Nucleus accumbens (tissue), 56 donors: ENCODE measurements at regions not wholly inside any gene's neighbourhood (a gene's known extent, or its start where the extent isn't known, plus 50 kb on each side); places are given as distances from the start of the nearest gene placed in this dataset.
"Not testable (repeated sequence)": the region's sequence is repeated elsewhere in the genome, so short reads cannot be mapped to it uniquely, and the experiment has no call there.

Experiments used
- DNase-seq, 56 donors: peaks; one replicate each; lab custom pipeline; 2025; lab: John Stamatoyannopoulos, UW

- not testable (repeated sequence) for DNase-seq
Measured at GRCh38 chr2:87452193-87452592, 295.7 kb upstream of the PLGLB2 start.

GRCh38 chr2:87452861-87453260 is 295.0 kb upstream of the PLGLB2 start:
- DNase-seq, result not testable (repeated sequence)

DNA sequence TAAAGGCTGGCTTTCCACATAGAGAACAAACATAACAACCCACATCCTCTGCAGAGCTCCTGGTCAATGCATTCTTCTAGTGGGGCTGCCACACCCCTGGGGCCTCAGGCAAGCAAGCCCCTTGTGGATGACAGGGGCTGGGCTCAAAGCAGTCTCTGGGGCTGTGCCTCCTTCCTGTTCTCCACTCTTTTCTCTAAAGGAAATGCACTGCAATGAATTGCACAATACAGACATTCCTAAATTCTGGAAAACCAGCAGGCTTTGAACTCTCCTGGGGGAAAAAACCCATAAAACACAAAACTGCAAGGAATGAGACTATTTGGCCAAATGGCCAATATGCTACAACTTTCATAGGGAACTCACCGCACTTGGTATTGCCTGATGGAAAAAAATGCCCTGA is 293.9 kb upstream of the PLGLB2 start:
- not testable (repeated sequence) for DNase-seq

DNA sequence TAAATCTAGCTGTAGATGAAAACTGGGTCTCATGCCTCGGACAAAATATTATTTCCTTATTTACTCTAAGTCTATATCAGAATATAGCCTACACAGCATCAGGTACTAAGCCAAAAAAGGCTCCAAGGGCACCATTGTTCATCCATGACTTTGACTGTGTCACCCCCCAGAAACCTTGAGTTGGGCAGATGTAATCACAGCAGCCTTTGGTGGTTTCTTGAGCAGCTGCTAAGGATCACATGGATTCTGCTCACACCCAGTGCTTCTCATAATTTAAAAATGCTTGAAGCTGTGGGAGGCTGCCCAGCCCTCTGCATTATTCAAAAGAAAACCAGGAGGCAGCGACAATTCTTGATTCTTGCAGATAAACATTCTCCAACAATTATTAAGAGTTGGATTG is 293.5 kb upstream of the PLGLB2 start:
- not testable (repeated sequence) for DNase-seq

- DNase-seq, result not testable (repeated sequence)
Measured at GRCh38 chr2:87455209-87455853, 292.6 kb upstream of the PLGLB2 start.

DNA sequence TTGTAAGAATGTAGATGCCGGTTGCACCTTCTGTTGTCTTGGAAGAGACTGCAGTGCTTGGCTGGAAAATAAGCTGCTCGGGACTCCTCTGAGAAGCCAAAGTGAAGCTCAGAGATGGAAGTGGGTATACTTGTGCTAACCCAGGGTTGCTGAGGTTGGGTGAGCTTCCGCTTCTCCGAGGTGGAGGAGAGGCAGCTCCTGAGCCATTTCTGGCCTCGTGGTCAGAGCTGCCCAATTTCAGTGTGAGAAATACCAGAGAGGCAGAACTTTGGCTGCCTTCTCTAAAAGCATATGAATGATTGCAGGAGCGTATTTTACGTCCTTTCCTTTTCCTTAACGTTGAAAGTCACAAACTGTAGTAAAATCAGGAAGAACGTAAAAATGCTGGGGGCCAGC is 292.0 kb upstream of the PLGLB2 start:
- DNase-seq, result not testable (repeated sequence)

DNA sequence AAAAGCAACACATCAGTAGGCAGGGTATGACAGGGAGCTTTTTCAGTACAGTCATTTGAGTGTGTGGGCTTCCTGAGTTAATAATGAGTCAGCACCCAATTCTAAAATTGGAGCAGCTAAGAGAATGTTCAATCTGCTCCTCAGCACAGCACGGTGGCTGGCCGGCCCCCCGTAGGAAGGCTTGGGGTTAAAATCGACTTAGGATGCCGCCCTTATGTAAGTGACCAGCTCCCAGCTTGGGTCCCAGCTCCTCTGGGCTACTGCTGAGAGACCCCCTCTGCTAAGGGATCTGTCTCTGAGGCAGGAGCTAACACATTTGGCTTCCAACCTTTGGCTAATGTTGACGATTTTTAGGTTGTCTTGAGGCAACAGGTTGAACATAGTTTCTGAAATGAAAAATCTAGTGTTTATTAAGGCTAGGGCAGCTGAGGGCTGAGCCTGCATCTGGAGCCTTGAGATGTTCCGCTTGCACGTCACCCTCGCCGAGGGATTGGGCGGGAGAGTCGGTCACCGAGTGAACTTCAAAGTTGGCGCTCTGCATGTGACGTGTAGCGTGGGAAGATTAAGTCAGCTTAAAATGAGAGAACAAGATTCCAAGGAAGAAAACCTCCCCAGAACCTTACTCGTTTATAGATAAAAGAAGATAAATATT is 291.3 kb upstream of the PLGLB2 start:
- not testable (repeated sequence) for DNase-seq

- not testable (repeated sequence) for DNase-seq
Measured at GRCh38 chr2:87457129-87457499, 290.8 kb upstream of the PLGLB2 start.

DNA sequence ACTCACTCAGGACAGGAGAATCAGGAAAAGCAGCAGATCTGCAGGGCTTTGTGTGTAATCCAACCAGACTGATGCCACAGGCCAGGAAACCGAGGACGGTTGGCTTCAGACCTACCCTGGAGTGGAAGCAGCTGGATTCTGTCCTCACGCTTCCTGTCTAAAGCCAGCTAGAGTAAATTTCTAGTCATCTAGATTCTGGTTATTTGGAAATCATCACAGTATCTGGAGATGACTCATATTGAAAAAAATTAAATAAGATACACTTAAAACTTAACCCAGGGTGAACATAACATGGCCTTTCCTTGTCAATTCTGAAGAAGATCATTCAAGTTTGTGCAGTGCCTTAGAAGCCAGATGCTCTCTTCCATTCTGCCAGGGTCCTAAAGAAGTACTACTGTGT is 288.9 kb upstream of the PLGLB2 start:
- not testable (repeated sequence) for DNase-seq

DNA sequence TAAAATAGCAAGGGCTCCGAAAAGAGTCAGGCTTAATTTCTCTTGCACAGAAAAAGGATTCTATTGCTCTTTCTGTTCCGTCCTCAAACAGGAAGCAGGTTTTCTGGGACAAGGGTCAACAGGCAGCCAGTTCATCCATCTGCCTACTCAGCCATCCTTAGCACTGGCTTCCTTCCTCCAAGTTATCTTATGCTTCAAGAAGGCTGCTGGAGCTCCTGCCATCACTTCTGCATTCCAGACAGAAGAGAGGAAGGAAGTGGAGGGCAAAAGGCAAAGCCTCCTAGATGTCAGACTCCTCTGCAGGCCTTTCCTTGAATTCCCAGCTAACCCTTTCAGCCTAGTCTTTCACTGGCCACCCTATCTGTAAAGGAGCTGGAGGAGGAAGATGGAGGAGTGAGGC is 287.8 kb upstream of the PLGLB2 start:
- not testable (repeated sequence) for DNase-seq

DNA sequence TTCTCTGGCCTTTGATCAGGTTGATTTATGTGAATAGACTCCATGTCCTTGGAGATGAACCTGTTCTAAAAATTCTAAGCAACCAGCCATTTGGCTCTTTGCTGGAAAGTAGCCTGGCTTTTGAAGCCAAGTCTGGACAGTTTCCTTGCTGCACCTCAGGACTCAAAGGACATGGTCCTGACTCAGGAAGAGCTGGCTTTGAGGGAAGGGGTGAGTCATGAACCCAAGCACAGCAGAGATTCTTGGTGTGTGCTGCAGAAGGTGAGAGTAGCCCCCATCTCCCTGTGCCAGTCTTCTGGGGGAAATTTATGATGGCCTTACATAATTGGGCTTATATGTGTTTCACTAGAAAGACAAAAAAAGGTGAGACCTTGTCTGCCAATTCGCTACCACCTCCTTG is 287.2 kb upstream of the PLGLB2 start:
- not testable (repeated sequence) for DNase-seq

- not testable (repeated sequence) for DNase-seq
Measured at GRCh38 chr2:87461671-87462070, 286.2 kb upstream of the PLGLB2 start.

- not testable (repeated sequence) for DNase-seq
Measured at GRCh38 chr2:87464219-87464618, 283.7 kb upstream of the PLGLB2 start.

- DNase-seq, result not testable (repeated sequence)
Measured at GRCh38 chr2:87465730-87466129, 282.2 kb upstream of the PLGLB2 start.

GRCh38 chr2:87466591-87467120 is 281.2 kb upstream of the PLGLB2 start:
- DNase-seq, result not testable (repeated sequence)

DNA sequence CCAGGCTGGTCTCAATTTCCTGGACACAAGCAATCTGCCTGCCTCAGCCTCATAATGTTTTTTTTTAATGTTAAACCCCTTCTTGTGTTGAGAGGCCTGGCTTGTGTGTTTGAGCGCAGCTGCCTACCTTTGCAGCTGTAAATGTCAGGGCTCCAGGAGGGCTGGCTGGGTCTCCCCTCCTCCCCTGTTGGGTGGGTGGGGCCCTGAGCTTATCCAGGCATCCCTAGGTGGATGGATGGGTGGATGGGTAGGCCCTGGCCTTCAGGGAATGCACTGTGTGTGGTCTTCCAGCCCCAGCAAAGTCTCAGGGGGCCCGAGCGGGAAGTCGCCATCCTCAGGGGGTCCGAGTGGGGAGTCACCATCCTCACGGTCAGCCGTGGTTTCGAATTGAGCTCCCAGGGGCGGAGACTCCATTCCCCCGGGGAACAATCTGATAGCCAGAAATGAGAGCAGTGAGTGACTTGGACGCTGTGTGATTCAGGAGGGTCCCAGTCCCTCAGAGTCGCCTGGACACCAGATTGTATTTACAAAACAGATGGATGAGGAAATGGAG is 279.4 kb upstream of the PLGLB2 start:
- DNase-seq, result not testable (repeated sequence)

DNA sequence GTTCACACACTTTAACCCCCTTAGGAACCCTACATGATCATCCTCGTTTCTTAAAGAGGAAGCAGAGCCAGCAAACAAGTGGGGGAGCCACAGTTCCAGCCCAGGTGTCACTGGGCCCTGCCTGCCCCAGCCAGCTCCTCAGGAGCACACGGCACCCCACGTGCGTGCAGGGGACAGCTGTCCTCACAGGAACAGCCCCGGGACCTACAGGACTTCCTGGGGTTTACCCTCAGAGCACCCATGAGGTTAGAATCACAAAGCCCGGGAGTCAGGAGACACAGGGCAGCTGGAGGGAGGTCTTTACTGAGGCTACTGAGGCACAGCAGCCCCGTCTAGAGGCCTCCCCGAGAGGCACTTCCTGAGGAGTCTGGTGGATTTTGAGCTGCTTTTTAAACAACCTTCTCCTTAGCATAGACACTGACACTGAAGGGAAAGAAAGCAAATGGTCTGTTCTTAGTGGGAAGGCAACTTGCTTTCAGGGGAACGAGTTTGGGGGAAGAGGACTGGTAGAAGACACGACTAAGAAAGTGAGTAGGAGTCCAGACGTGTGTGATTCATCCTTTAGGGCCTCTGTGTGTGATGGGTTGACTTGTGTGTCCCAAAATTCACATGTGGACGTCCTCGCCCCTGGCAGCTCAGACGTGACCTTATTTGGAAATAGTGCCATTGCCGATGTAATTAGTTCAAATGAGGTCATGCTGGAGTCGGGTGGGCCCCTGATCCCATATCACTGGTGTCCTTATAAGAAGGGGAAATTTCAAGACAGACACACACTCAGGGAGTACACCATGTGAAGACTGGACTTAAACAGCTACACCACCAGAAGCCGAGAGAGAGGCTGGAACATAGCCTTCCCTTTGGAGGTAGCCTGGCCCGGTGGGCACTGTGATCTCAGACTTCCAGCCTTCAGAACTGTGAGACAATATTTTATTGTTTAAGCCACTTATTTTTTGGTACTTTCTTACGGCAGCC is 278.4 kb upstream of the PLGLB2 start:
- not testable (repeated sequence) for DNase-seq

GRCh38 chr2:87470381-87471380 is 277.2 kb upstream of the PLGLB2 start:
- not testable (repeated sequence) for DNase-seq

- DNase-seq, result not testable (repeated sequence)
Measured at GRCh38 chr2:87471478-87471877, 276.4 kb upstream of the PLGLB2 start.
